Common myeloid progenitor, CD34-positive (primary cell): ENCODE measurements at regions not wholly inside any gene's neighbourhood (a gene's known extent, or its start where the extent isn't known, plus 50 kb on each side); places are given as distances from the start of the nearest gene placed in this dataset.

Experiments
- CTCF ChIA-PET: fragments of 350-600 bp; sonication (Branson Sonifier 250); formaldehyde crosslinking; loops from one replicate; lab custom pipeline; 2021; ENCODE audit warnings: antibody characterized with exemption; lab: Charles Lee
- POLR2A ChIA-PET: fragments of 350-600 bp; sonication (Branson Sonifier 250); formaldehyde crosslinking; loops from one replicate; lab custom pipeline; 2021; ENCODE audit warnings: antibody characterized with exemption; lab: Charles Lee
- DNase-seq, 3 donors: peaks; one replicate each; pipeline versions ENCODE4 v3.0.0 to v3.0.0-alpha.2; 2013
- H3K27ac ChIP-seq, 2 experiments: 1 replicate in 1 of 2; 2 replicates in 1 of 2; pipeline ENCODE4 v1.7.0; 2013; ENCODE audit warnings: inconsistent platforms in 2 of 2, low read length in 2 of 2, mild to moderate bottlenecking in 2 of 2, low read depth in 1 of 2, moderate library complexity in 1 of 2; ENCODE audit not compliant: severe bottlenecking in 2 of 2, insufficient read depth in 1 of 2, poor library complexity in 1 of 2
- H3K27me3 ChIP-seq, 5 experiments: replicated peaks in 2 of 5; 1 replicate in 3 of 5; 2 replicates in 2 of 5; pipeline versions ENCODE4 v1.6.1 to v1.7.0; 2013; ENCODE audit warnings: low read length in 4 of 5, mild to moderate bottlenecking in 2 of 5, moderate library complexity in 2 of 5, inconsistent platforms in 1 of 5; ENCODE audit not compliant: insufficient read depth in 5 of 5, control insufficient read depth in 4 of 5
- H3K36me3 ChIP-seq, 4 experiments: 1 replicate in 2 of 4; 2 replicates in 2 of 4; pipeline versions ENCODE4 v1.6.1 to v1.7.0; 2013; ENCODE audit warnings: low read length in 3 of 4, control low read depth in 1 of 4, mild to moderate bottlenecking in 1 of 4; ENCODE audit not compliant: control insufficient read depth in 4 of 4, insufficient read depth in 4 of 4
- H3K4me1 ChIP-seq, 4 experiments: 1 replicate in 3 of 4; 2 replicates in 1 of 4; pipeline versions ENCODE4 v1.6.1 to v1.7.1; 2013; ENCODE audit warnings: low read length in 3 of 4, mild to moderate bottlenecking in 3 of 4, control low read depth in 1 of 4, inconsistent platforms in 1 of 4, moderate library complexity in 1 of 4; ENCODE audit not compliant: control insufficient read depth in 4 of 4, insufficient read depth in 4 of 4; ENCODE audit errors: control extremely low read depth in 1 of 4
- H3K4me3 ChIP-seq, 7 experiments: 1 replicate in 4 of 7; 2 replicates in 3 of 7; pipeline versions ENCODE4 v1.5.1 to v1.7.0; 2013; ENCODE audit warnings: mild to moderate bottlenecking in 7 of 7, low read length in 6 of 7, moderate library complexity in 6 of 7, inconsistent platforms in 2 of 7, low read depth in 2 of 7, control low read depth in 1 of 7; ENCODE audit not compliant: insufficient read depth in 4 of 7, control insufficient read depth in 1 of 7; ENCODE audit errors: extremely low read depth in 1 of 7
- H3K9me3 ChIP-seq, 5 experiments: 1 replicate in 4 of 5; 2 replicates in 1 of 5; pipeline versions ENCODE4 v1.6.1 to v1.7.1; 2013; ENCODE audit warnings: low read length in 4 of 5, mild to moderate bottlenecking in 2 of 5, inconsistent platforms in 1 of 5, low read depth in 1 of 5, moderate library complexity in 1 of 5; ENCODE audit not compliant: control insufficient read depth in 4 of 5, insufficient read depth in 2 of 5; ENCODE audit errors: control extremely low read depth in 1 of 5
- WGBS: methylation state at CpG from one replicate; pipeline ENCODE4 v1.1.5; 2013; ENCODE audit not compliant: insufficient coverage; 5-methylcytosine and 5-hydroxymethylcytosine counted together

GRCh38 chr12:25757037-25757665, 201.3 kb upstream of the RASSF8 start:
- Histone ChIP-seq H3K27ac (no peak overlapping the region), H3K9me3 (no peaks in the 10 kb centered on the region), H3K36me3 (no peaks in the 10 kb centered on the region), H3K27me3 (no peaks in the 10 kb centered on the region), H3K4me1 (no peaks in the 10 kb centered on the region), H3K4me3 (no peak overlapping the region)
- ChIA-PET POLR2A (no interaction called here), CTCF (interaction anchor here (1.2 kb wide), 2 partner anchors 9 to 321 kb away, joined by 3 to 4 read pairs; no protein-coding TSS in a partner anchor)
- no peak for DNase-seq
- WGBS, result no CpG with 5 or more reads among the region's 1 CpG

GRCh38 chr12:25759752-25760151, 198.7 kb upstream of the RASSF8 start:
- Histone ChIP-seq H3K27ac (no peak overlapping the region), H3K9me3 (no peaks in the 10 kb centered on the region), H3K36me3 (no peaks in the 10 kb centered on the region), H3K4me1 (no peaks in the 10 kb centered on the region), H3K4me3 (no peak overlapping the region), H3K27me3 (no peaks in the 10 kb centered on the region)
- POLR2A ChIA-PET, result no interaction called here
- no peak for DNase-seq
- CTCF ChIA-PET, result no interaction called here
- no CpG with 5 or more reads among the region's 2 CpGs for WGBS

GRCh38 chr12:25761356-25761755, 197.1 kb upstream of the RASSF8 start:
- Histone ChIP-seq H3K4me1 (no peaks in the 10 kb centered on the region), H3K4me3 (no peak overlapping the region), H3K27ac (no peak overlapping the region), H3K27me3 (no peaks in the 10 kb centered on the region), H3K36me3 (no peaks in the 10 kb centered on the region), H3K9me3 (no peaks in the 10 kb centered on the region)
- POLR2A ChIA-PET, result no interaction called here
- WGBS, result no CpG with 5 or more reads among the region's 3 CpGs
- CTCF ChIA-PET, result no interaction called here
- DNase-seq, result no peak

GRCh38 chr12:25764409-25764808, 194.1 kb upstream of the RASSF8 start:
- Histone ChIP-seq H3K27me3 (no peaks in the 10 kb centered on the region), H3K27ac (no peak overlapping the region), H3K4me3 (no peak overlapping the region), H3K36me3 (no peaks in the 10 kb centered on the region), H3K4me1 (peaks cover 0 to 3% (median 0%) of the 10 kb centered on the region in 4 experiments), H3K9me3 (no peaks in the 10 kb centered on the region)
- no peak for DNase-seq
- ChIA-PET POLR2A (no interaction called here), CTCF (no interaction called here)
- WGBS, result no CpG with 5 or more reads among the region's 1 CpG

- H3K4me3 ChIP-seq, result no peak overlapping the region
- no peaks in the 10 kb centered on the region for H3K27me3 ChIP-seq
- peaks cover 0 to 6% (median 0%) of the 10 kb centered on the region in 4 experiments for H3K4me1 ChIP-seq
- H3K27ac ChIP-seq, result no peak overlapping the region
- no peak for DNase-seq
- POLR2A ChIA-PET, result no interaction called here
- WGBS, result no CpG with 5 or more reads among the region's 3 CpGs
- CTCF ChIA-PET, result no interaction called here
- no peaks in the 10 kb centered on the region for H3K36me3 ChIP-seq
- H3K9me3 ChIP-seq, result no peaks in the 10 kb centered on the region
Observed at GRCh38 chr12:25764892-25765291, 193.6 kb upstream of the RASSF8 start.

GRCh38 chr12:25767606-25768005, 190.9 kb upstream of the RASSF8 start:
- POLR2A ChIA-PET, result no interaction called here
- Histone ChIP-seq H3K9me3 (no peaks in the 10 kb centered on the region), H3K27me3 (no peaks in the 10 kb centered on the region), H3K27ac (no peak overlapping the region), H3K4me1 (peaks cover 3 to 16% (median 7%) of the 10 kb centered on the region in 4 experiments), H3K4me3 (no peak overlapping the region), H3K36me3 (no peaks in the 10 kb centered on the region)
- no peak for DNase-seq
- 100% methylated on average over 1 of the region's 1 CpG for WGBS
- CTCF ChIA-PET, result interaction anchor here (2.4 kb wide), 1 partner anchor 86 kb away, joined by 5 read pairs; no protein-coding TSS in a partner anchor

GRCh38 chr12:25768151-25768550, 190.3 kb upstream of the RASSF8 start:
- Histone ChIP-seq H3K36me3 (no peaks in the 10 kb centered on the region), H3K27me3 (no peaks in the 10 kb centered on the region), H3K9me3 (no peaks in the 10 kb centered on the region), H3K4me3 (no peak overlapping the region), H3K27ac (no peak overlapping the region), H3K4me1 (peaks cover 3 to 16% (median 7%) of the 10 kb centered on the region in 4 experiments)
- no peak for DNase-seq
- no CpG with 5 or more reads among the region's 2 CpGs for WGBS
- POLR2A ChIA-PET, result interaction anchor here (0.6 kb wide), 1 partner anchor 1669 kb away, joined by 4 read pairs; no protein-coding TSS in a partner anchor
- CTCF ChIA-PET, result interaction anchor here (0.7 to 2.4 kb wide), 4 partner anchors 17 to 261 kb away, joined by 3 to 5 read pairs (median 4); no protein-coding TSS in a partner anchor
